HFFc6 (cell line): ENCODE measurements at regions not wholly inside any gene's neighbourhood (a gene's known extent, or its start where the extent isn't known, plus 50 kb on each side); places are given as distances from the start of the nearest gene placed in this dataset.

Experiments used
- DNase-seq: peaks from one replicate; pipeline ENCODE4 v3.0.0-alpha.2; 2018
- H3K27ac Mint-ChIP-seq: 2 replicates; pipeline ENCODE4 v1.8.0; 2020; ENCODE audit warnings: mild to moderate bottlenecking, mixed read lengths
- H3K27me3 Mint-ChIP-seq: 2 replicates; pipeline ENCODE4 v1.8.0; 2021; ENCODE audit warnings: mild to moderate bottlenecking, moderate library complexity, mixed read lengths; ENCODE audit not compliant: insufficient read depth
- H3K36me3 Mint-ChIP-seq: 2 replicates; pipeline ENCODE4 v1.8.0; 2021; ENCODE audit warnings: low read depth, mixed read lengths
- H3K4me1 Mint-ChIP-seq: 2 replicates; pipeline ENCODE4 v1.8.0; 2020; ENCODE audit warnings: low read depth, mixed read lengths
- H3K4me3 Mint-ChIP-seq: 2 replicates; pipeline ENCODE4 v1.8.0; 2020; ENCODE audit warnings: mild to moderate bottlenecking, moderate library complexity, mixed read lengths
- H3K9me3 Mint-ChIP-seq: 2 replicates; pipeline ENCODE4 v1.8.0; 2020; ENCODE audit warnings: mild to moderate bottlenecking, mixed read lengths
- TF ChIP-seq, protein P1 (sequence below): fragments of 200-600 bp; sonication (generic); IDR thresholded peaks from 2 replicates; pipeline ENCODE4 v1.5.0; 2021; ENCODE audit warnings: antibody characterized with exemption, mild to moderate bottlenecking

DNA sequence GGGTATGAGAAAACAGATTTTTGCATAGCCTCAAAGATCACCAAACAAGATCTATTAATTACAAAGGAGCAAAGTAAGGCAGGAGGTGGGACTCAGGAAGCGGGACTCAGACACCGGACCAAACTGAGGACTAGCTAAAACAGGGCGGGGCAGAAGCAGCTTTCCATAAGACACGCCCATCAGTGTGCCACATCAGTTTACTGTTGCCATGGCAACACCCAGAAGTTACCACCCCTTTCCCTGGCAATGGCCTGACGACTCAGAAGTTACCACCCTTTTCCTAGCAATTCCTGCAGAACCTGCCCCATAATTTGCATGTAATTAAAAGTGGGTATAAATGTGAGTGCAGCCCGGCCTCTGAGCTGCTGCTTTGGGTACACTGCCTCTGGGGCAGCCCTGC lies 173.9 kb downstream of the SHANK2 start:
- H3K36me3 Mint-ChIP-seq = no peaks in the 10 kb centered on the region
- H3K4me1 Mint-ChIP-seq = no peaks in the 10 kb centered on the region
- DNase-seq = no peak
- H3K27me3 Mint-ChIP-seq = peaks cover 5% of the 10 kb centered on the region; the same call in 1 of the 2 replicates
- H3K4me3 Mint-ChIP-seq = no peak overlapping the region
- peaks cover 20% of the 10 kb centered on the region; the same call in 1 of the 2 replicates for H3K9me3 Mint-ChIP-seq
- TF ChIP-seq, protein P1, sequence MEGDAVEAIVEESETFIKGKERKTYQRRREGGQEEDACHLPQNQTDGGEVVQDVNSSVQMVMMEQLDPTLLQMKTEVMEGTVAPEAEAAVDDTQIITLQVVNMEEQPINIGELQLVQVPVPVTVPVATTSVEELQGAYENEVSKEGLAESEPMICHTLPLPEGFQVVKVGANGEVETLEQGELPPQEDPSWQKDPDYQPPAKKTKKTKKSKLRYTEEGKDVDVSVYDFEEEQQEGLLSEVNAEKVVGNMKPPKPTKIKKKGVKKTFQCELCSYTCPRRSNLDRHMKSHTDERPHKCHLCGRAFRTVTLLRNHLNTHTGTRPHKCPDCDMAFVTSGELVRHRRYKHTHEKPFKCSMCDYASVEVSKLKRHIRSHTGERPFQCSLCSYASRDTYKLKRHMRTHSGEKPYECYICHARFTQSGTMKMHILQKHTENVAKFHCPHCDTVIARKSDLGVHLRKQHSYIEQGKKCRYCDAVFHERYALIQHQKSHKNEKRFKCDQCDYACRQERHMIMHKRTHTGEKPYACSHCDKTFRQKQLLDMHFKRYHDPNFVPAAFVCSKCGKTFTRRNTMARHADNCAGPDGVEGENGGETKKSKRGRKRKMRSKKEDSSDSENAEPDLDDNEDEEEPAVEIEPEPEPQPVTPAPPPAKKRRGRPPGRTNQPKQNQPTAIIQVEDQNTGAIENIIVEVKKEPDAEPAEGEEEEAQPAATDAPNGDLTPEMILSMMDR = no peak
- no peak overlapping the region for H3K27ac Mint-ChIP-seq

DNA sequence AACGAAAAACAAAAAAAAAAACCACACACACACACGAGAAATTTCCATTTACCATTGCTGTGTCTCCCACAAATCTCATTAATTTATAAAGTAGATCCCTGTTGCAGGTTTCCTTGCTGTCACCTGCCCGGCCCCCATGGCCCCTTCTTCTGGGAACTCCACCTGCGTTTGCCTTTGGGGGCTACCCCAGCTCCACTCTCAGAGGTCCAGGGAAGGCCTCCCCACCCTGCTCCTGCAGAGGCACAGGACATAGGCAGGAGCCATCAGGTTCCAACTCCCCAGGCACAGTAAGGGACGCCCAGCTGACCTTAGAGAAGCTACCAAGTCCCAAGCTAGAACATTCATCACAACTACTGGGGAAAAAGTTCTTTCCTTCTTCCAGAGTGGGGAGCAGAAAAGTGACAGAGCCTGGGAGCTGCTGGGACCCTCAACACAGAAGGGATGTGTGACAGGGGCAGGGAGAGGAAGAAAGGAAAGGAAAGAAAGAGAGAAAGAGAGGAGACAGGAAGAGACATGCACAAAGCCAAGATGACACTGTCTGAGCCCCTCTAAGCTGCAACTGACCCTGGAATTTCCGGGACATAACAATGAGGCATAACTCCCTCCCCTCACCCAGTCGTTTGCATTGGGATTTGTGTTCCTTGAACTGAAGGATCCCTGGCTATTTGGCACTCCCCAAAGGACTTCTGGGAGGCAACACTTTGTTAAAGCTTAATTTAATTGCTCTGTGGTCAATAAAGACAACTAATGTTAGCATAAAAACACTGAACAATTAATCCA lies 175.7 kb downstream of the SHANK2 start:
- no peak for DNase-seq
- Mint-ChIP-seq H3K27ac (no peak overlapping the region), H3K27me3 (peaks cover 5% of the 10 kb centered on the region), H3K4me1 (no peaks in the 10 kb centered on the region), H3K9me3 (peaks cover 20% of the 10 kb centered on the region; the same call in 1 of the 2 replicates), H3K36me3 (no peaks in the 10 kb centered on the region), H3K4me3 (no peak overlapping the region)
- TF ChIP-seq, protein P1 = no peak

DNA sequence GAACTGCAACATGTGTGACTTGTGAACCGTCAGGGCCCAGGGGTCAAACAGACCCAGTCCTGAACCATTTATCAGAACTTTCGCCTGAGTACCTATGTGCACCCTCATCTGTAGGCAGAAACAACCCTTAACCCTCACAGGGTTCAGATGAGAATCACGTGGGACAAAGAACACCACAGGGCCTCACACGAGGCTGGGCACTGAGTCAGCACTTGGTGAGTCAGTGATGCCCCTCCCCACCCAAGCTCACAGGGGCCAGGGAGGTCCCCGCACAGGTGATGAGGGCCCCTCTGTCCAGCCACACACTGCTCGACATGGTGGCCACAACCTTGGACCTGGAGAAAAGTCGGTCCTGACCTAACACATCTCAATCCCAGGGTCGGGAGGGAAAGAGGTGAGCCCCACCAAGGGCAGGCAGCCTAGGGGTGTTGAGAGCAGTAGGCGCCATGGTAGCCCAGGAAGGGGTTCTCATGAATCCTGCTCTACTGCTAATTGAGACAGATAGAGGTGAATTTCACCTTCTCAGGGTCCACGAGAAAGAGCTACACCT lies 176.4 kb downstream of the SHANK2 start:
- peaks cover 7% of the 10 kb centered on the region for H3K27me3 Mint-ChIP-seq
- no peaks in the 10 kb centered on the region for H3K36me3 Mint-ChIP-seq

DNA sequence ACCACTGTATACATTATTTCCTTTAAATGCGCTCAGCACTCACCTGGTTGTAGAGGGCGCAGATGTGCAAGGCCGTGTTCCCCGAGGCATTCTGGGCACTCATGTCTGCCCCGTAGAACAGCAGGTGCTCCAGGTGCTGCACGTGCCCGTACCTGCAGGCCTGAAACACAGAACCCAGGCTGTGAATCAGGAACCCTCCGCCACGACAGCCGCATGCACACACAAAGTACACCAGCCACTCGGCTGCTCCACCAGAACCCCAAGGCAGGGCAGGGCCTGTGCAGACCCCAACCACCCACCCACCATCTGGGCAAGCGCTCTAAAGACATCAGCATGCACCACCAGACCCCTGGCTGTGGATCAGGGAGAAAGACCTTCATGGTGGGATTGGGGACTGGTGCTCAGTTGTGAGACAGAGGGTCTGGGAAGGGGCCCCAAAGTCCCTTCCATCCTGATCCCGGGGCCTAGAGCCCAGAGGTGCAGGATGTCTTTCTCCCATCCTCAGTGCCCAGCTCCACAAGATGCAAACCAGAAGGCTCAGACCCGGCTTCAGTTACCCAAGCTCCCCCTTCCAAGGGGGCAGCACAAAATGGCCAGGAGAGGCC lies 177.2 kb downstream of the SHANK2 start:
- Mint-ChIP-seq H3K4me3 (no peak overlapping the region), H3K27ac (no peak overlapping the region), H3K4me1 (no peaks in the 10 kb centered on the region), H3K27me3 (peaks cover 6% of the 10 kb centered on the region), H3K36me3 (no peaks in the 10 kb centered on the region), H3K9me3 (peaks cover 20% of the 10 kb centered on the region; the same call in 1 of the 2 replicates)
- DNase-seq = no peak
- TF ChIP-seq, protein P1 = no peak

More for the DNA sequence above, 176.4 kb downstream of the SHANK2 start:
- Mint-ChIP-seq H3K9me3 (peaks cover 20% of the 10 kb centered on the region; the same call in 1 of the 2 replicates), H3K4me3 (no peak overlapping the region), H3K4me1 (no peaks in the 10 kb centered on the region), H3K27ac (no peak overlapping the region)
- TF ChIP-seq, protein P1 = no peak
- DNase-seq = no peak

DNA sequence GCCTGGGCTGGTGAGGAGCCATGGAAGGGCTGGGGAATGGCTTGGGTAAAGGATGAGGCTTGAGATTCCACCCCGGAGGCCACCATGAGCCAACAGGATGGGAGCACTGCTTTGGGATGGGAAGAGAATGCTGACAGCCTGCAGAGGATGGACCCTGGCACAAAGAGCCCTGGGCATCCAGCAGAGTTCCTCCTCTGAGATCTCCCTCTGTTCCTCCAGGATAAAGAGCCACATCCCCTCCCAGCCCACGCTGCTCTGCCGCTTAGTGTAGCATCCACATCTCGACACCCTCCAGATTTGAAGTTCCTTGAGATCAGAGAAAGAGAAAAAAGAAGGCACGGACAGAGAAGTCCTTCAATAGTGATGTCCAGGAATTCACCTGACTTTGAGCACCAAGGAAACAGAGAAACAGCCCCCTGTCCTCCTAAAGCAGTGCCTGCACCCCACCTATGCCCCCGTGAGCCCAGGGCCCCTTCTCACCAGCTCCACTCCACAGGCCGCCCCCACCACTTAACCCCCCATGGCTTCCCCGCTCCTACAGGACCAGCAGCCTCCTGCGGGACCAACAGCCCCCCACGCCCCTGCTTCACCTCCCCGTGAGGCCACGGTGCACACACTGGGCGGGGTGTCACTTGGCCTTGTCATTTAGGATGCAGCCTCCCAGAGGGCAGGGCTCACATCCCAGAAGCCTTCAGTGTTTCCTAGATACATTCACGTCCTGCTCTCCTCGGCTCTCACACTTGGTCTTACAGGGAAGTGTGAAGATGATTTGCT lies 180.5 kb downstream of the SHANK2 start:
- Mint-ChIP-seq H3K4me1 (no peaks in the 10 kb centered on the region), H3K36me3 (no peaks in the 10 kb centered on the region), H3K4me3 (no peak overlapping the region), H3K27me3 (peaks cover 7% of the 10 kb centered on the region), H3K27ac (no peak overlapping the region), H3K9me3 (peaks cover 6% of the 10 kb centered on the region; the same call in 1 of the 2 replicates)
- no peak for DNase-seq
- TF ChIP-seq, protein P1 = no peak
